Astrocyte of the spinal cord (primary cell): ENCODE measurements at regions not wholly inside any gene's neighbourhood (a gene's known extent, or its start where the extent isn't known, plus 50 kb on each side); places are given as distances from the start of the nearest gene placed in this dataset.
"Not testable (repeated sequence)": the region's sequence is repeated elsewhere in the genome, so short reads cannot be mapped to it uniquely, and the experiment has no call there.

Source experiments
- DNase-seq: peaks from one replicate; pipeline ENCODE4 v3.0.0; 2011; ENCODE audit warnings: low read depth, low spot score
- H3K4me3 ChIP-seq: 2 replicates; pipeline ENCODE4 v1.5.1; 2011; ENCODE audit warnings: low read depth, mild to moderate bottlenecking, low read length, moderate library complexity
- CTCF ChIP-seq: IDR thresholded peaks from 2 replicates; pipeline ENCODE4 v1.5.1; 2012; ENCODE audit warnings: low read depth, mild to moderate bottlenecking, low read length, inconsistent platforms
- in situ Hi-C: cut with HindIII; loops from 2 replicates; pipeline ENCODE4 v1.10.0; 2017; ENCODE audit warnings: low sequenced_read_pairs

- H3K4me3 ChIP-seq: no peak overlapping the region
- no peak for TF ChIP-seq CTCF
- no peak for DNase-seq
- in situ Hi-C loops: no loop called here
These were observed 360.9 kb downstream of the NEBL start for GRCh38 chr10:20535897-20536881.

- in situ Hi-C loops, DNase-seq, H3K4me3 ChIP-seq: not testable (repeated sequence)
These were observed 365.7 kb downstream of the NEBL start for GRCh38 chr10:20531241-20531883.

GRCh38 chr10:20521186-20521585 lies 375.9 kb downstream of the NEBL start:
- in situ Hi-C loops: no loop called here
- TF ChIP-seq CTCF: no peak
- no peak overlapping the region for H3K4me3 ChIP-seq
- DNase-seq: no peak

- in situ Hi-C loops: no loop called here
- no peak for TF ChIP-seq CTCF
- no peak for DNase-seq
- no peak overlapping the region for H3K4me3 ChIP-seq
These were observed 381.5 kb downstream of the NEBL start for GRCh38 chr10:20515654-20516053.

- TF ChIP-seq CTCF: no peak
- no peak overlapping the region for H3K4me3 ChIP-seq
- in situ Hi-C loops: no loop called here
- DNase-seq: no peak
These were observed 384.5 kb downstream of the NEBL start for GRCh38 chr10:20512631-20513030.

GRCh38 chr10:20508921-20509320 lies 388.2 kb downstream of the NEBL start:
- no peak for DNase-seq
- H3K4me3 ChIP-seq: no peak overlapping the region
- TF ChIP-seq CTCF: no peak
- in situ Hi-C loops: no loop called here

GRCh38 chr10:20502903-20503585 lies 394.1 kb downstream of the NEBL start:
- in situ Hi-C loops: no loop called here
- DNase-seq: no peak
- no peak overlapping the region for H3K4me3 ChIP-seq
- TF ChIP-seq CTCF: no peak
